GM21447 (cell line): ENCODE measurements at regions not wholly inside any gene's neighbourhood (a gene's known extent, or its start where the extent isn't known, plus 50 kb on each side); places are given as distances from the start of the nearest gene placed in this dataset.

Experiments used
- ATAC-seq: cut with Tn5 transposase; IDR thresholded peaks from one replicate; pipeline ENCODE4 v1.9.1; 2021; ENCODE audit not compliant: unreplicated experiment

DNA sequence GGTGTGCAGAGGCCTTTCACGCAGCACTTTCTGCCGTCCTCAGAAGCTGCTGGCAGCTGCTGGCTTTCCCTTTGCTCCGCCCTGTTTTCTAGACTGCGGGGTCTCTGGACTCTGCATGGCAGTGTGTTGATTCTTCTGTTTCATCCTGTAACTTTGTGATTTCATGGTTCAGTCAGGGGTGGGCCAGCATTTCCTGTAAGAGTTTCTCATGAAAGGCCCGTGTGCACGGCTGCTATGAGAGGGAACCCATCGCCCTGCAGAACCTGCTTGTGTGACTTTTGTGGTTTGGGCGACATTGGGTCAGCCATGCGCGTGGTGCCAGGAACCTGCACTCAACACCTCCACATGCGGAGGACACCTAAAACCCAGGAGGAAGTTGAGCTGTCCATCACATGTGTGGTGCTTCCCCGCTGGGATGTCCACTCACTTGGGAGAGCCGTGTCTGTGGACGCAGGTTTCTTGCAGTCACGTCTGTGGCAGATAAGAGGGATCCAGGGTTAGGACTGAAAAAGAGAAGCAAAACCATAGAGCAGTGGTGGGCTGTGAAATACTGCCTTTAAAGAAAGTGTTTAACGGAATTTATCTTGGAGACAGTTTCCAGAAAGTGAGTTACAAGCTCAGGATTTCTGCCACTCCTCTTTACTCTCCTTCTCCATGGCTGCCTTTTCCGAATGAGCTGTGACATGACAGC is 167.3 kb upstream of the ALKAL2 start:
- ATAC-seq: no peak

DNA sequence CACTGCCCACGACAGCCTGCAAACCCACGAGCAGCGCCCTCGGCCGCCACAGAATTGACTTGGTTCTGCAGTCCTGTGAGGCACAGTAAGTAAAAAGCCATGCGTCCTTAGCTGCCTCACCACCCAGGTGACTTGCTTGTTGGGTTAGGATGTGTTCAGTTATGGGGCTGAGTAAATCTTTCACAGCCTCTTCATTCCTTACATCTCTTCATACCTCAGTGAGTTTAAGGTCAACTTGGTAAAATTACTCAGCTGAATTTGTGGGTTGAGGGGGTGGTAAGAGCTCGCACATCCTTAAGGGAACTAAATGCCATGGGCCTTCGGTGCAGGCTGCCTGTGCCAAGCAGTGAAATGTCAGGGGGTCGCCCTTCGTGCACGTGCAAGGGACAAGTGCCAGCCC is 165.2 kb upstream of the ALKAL2 start:
- ATAC-seq: no peak

DNA sequence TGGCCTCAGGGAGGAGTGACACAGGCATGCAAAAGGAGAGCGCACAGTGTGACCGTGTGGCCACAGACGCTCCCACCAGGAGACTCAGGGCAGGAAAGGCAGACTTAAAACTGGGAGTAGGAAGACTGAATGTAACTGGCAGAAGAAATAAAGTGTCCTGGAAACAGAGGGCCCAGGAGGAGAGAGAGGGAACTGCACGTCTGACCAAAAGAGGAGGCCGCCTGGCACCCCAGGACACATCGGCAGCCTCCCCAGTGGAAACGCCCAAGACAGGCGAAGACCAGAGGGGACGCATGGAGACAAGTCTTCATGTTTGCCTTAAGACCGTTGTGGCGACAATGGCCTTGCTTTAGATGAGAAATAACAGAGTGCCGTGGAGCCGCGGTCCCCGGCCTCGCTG is 163.6 kb upstream of the ALKAL2 start:
- ATAC-seq: no peak

DNA sequence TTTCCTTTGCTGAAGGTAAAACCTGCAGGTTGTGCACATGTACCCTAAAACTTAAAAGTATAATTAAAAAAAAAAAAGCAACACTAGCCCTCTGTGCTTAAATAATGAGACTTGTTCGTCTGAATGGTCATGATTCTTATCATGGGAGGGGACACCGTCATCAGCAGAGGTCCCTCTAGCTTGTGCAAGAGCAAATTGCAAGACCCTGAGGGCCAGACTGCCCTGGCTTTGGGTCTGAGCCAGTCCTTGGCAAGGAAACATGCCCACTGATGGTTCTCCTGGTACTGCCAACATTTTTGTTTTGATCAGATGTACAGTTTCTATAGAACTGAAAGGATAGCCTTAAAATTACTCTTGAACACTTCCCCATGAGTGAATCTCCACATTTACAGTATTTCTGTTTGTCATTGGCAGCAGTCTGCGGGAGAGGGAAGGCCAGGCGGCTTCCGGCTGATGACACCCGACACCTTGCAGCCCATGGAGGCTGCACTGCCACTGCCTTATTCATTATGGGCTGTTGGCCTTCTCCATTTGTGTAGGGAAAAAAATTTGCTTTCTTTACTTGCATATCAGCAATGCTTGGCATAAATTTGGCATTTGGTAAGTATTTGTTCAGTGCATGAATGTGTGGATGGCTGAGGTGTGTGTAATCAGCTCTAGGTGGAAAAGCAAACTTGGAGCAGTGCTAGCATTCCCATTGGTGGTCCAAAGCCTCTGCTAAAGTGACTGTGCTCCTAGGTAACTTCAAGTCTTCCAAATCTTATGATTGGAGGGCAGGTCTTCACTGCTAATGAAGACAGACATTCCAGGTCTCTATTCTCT is 161.6 kb upstream of the ALKAL2 start:
- ATAC-seq: no peak

DNA sequence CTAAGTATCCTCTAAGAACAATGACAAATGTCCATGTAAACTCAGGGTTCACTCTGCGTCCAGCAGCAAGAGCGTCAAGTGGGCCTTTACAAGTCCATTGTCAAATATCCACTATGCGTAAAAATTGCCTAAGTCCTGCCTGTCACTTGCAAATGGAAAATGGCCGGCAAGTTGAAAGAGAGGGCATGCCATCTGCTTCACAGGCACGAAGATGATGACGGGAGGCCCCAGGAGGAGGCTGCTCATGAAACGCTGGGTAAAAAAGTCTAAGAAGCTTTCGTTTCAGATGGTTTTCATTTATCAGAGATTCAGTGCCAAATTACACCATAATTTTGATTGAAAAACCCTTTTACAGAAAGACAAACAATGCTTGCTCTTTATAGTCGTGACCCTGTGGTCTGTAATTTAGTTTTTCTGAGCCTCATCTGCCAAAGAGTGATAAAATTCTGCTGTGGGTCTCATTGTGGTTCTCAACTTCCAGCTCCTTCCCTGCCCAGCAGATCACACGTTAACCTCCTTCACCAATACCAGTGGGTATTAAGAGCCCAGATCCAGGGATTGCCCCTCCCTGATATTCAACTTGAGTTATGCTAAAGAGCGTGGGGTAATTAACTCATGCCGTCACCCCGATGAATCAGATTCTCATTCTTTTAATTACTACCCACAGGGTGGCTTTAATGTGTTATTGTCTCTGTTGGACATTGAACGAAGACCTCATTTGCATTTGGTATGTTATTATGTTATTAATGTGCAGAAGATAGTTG is 160.2 kb upstream of the ALKAL2 start:
- ATAC-seq: no peak

DNA sequence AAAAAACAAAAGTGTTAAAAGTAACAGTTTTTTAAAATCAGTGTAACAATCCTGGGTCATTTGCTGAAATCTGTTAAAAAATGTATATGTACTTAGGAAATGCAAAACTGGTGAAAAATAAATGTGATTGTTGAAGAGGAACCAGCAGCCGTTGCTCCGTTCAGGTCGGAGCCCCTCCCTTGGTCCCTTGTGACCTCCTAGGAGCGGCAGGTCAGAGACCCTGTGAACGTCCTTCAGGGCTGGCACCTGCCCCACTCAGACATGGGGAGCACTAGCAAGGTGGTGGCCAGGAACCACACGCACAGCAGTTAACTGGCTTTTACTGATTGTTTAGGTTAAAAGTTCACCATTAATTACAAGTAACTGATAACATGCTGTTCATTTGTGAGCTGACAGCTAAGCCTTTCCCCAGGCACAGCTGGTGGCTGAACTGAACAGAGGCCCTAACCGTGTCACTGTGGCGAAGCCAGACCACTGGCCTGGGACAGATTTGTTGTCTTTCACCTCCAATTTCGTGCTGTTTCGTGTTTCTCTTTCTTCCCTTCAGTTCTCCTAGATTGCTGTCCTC is 159.2 kb upstream of the ALKAL2 start:
- ATAC-seq: no peak

DNA sequence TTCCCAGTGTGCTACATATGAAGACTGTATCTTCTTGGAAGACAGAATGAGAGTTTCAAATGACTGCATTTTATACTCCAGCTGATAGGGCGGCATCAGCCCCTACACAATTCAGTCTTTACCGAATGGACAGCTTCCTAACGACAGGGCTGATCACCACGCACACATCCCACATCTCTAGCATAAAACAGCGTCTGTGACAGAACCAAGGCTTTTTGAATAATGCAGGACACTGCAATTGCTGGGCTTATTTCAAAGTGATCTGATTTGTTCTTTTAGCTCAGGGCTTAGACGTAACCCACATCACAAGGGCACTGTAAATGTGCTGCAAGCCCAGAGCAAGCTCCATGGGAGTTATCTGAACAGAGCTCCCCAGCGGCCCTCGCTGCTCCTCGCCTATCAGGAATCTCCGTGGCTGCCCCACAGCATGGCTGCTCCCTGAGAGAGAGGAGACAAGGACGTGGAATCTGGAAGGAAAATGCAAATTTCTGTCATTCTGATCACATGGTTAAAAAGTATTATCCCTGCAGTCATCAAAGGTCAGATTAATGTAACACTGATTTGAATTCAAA is 158.5 kb upstream of the ALKAL2 start:
- no peak for ATAC-seq

DNA sequence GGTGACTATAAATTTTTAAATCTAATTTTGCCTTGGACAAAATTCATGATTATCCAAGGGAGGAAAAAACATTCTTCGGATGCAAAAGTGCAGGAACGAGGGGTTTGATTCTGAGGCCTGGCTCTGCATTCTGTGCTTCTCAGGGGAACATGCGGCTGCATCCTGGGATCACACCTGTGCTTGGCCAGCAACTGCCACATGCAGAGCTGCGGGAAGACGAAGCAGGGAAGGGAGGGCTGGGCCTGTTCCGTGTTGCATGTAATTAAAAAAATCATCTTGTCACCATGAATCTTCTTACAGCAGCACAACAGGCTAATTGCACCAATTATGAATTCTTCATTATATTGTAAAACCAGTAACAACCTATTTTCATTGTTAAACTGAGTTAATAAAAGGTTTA is 158.0 kb upstream of the ALKAL2 start:
- ATAC-seq: no peak

DNA sequence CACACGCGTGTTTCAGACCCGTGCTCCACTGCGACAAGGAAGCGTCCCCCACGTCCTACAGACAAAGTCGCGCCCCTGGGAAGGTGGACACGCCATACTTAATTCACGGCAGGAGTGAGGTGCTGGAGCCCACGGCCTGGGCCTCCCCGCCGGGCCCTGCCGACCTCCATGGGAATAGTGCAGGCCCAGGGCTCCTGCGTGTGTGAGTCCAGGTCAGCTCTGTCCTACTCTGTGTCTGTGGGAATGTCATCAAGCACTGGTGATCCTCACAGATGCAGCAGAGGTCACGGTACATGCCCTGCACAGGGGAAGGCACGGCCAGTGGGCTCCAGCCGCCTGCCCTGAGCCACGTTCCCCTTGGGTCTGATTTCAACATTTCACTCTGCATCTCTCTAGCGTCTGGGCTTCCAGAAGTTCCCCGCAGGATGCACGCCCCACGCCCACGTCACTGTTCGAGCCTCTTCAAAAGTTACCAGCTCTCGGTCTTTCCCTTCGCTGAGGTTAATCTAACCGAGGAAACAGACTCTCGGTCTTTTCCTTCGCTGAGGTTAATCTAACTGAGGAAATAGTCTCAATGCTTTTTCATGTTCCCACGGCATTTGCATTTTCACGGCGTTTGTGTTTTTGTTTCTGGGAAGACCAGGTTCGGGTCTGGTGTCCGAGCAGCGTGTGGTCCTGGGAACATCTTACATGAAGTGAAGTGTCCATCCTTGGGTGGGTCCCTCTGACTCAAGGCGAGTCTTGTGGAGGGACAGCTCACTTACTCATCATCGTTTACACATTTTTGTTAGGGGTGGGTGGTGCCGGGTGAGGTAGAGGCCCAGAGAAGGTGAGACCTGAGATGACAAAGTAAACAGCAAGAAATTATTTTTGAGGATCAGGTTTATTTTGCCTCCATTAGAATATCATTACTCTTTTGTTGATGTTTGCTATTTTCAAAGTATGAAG is 157.3 kb upstream of the ALKAL2 start:
- ATAC-seq: no peak

DNA sequence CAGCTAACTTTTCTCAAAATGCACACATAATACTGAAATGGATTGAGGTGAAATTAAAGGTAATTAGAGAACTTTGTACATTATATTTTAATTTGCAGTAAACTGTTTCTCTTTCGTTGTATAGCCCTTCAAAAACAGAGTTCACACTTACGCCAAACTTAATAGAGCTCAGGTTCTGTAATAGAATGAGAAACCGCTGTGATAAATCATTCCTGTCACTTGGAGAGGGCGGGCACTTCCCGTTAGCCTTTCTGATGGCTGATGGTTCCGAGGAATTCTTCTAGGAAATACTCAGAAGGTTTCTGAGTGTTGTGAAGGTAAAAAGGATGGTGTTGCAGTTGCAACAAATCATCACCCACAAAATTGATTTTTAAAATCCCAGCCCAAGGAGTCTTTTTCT is 155.8 kb upstream of the ALKAL2 start:
- no peak for ATAC-seq

DNA sequence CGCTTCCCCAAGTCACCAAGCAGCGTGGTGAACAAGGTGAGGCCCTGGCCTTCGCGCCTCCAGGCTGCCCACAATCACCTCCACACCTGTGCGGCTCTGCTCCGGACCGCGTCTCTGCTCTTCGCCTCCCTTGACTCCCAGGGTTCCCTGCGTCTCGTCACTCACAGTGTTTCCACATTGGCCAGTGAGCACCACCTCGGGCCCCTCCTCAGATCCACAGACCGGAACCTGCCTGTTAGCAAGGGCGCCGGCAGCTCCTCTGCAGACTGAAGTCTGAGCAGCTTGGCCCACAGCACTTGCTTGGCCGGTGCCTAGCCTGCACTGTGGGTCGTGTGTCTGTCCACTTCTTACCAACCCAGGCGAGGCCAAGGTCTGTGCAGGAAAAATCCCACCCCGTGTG is 155.3 kb upstream of the ALKAL2 start:
- ATAC-seq: no peak

DNA sequence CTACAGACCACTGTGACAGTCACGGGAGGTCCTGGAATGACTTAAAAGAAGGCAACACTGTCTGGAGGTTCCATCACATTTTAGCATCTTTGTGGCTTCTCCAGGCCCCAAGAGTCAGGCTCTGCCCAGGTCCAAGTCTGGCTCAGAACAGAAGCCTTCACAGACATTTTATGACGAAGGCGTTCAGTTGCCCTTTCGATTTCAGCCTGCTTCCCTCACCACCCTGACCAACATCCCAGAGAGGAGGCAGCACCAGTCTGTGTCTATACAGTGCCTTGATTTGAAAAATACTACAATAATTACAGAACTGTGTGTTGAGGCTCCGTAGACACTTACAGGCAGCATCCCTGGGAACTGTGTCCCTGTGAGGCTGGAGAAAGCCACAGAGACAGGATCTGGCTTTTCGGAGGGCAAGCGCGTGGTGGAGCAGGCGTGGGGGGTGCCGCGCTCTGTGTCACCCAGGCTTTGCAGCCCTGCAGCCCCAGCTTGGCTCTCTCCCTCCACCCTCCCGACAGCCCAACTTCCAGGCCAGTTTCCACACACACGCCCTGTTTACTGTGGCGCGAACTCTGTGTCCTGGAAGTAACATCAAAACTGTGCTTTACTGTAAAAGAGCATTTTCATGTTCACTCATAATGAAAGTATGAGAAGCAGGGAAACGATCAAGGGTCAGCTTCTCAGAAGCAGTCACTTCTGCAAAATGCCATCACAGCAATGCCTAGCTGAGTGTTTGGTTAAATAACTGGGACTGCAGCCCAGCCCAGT is 153.5 kb upstream of the ALKAL2 start:
- ATAC-seq: peak; percentile 61

DNA sequence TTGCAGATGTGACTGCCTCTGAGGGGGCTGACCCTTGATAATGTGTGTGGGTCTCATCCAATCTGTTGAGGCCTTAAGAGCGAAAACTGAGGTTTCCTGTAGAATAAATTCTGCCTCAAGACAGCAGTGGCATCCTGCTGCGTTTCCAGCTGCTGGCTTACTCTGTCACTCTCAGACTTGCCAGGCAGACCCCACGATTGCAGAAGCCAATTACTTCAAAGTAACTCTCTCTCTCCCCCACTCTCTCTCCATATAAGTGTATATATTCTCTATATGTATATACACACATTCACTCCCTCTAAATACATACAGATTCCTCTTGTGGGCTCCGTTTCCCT is 152.5 kb upstream of the ALKAL2 start:
- no peak for ATAC-seq

DNA sequence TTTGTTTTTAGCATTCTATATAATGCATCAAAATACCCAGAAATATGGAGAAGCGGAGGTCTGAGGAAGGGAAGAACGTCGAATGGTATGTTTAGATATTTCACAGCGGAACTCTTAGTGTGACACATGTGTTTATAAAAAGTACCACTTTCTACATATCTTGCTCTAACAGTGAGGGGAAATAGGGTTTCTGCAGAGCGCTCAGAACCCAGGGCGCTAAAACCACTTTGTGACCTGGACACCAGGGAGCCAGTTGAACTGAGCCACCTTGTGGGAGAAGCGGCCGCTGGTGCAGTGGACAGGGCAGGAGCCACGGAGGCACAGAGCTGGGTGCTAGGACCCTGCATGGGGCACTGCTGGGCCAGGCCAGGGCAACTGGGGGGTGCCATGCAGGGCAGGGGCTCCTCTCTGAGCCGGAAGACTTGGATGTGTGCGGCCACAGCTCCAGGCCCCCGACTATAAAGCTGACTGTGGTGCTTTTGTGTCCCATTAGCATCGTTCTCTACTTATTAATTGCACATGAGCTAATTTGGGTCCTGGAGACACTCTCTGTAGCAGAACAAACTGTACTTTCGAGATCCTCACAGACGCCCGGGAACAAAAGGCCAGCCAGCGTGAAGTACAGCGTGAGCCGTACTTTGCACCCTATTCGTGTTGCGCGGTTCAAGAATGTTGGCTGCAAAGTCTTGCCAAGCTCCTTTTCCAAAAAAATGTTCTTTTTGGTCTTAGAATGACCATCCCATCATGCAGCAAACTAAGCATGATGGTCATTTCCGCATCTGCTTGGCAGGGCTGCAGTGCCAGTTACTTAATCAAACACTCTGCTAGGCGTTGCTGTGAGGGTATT is 151.9 kb upstream of the ALKAL2 start:
- no peak for ATAC-seq

DNA sequence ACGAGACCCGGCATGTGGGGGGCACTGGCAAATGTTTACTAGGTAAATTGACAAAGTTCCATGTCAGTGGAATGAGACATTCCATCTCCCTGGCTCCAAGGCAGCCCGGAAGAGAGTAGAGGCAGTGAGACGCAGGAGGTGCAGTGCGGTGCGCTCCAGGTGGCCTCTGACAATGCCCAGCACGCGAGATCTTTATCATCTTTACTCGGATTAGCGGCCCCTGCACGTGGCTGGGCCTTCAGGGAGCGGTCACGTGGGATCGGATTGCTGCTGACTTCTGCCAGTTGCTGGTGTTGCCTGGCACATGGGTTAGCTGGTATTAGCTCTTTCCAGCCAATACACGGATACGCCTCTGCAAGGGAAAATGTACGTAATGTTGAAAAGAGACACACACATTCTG is 151.2 kb upstream of the ALKAL2 start:
- ATAC-seq: no peak

DNA sequence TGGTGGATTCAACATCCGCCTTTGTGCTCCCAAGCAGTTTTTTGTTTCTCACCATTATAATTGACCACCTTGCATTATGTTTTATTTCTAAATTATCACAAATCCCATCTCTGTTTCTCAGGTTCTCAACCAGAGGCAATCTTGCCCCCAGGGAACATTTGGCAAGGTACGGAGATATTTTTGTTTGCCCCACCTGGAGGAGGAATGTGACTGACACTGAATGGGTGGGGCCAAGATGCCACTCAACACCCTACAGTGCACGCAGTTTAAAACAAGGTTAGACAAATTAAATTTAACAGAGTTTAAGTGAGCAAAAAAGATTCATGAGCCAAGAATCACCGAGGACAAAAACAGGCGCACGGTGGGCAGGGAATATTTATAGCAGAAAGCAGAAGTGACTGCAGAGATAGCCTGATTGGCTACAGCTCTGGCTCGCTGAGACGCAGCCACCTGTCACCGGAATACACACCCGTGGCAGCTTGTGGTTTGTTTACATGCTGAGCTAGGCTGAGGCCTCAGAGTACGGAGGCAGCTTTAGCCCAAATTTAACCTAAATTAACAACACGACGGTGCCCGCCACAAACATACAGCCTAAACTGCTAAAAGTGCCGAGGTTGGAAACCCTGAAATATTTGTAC is 150.0 kb upstream of the ALKAL2 start:
- ATAC-seq: peak; percentile 92

DNA sequence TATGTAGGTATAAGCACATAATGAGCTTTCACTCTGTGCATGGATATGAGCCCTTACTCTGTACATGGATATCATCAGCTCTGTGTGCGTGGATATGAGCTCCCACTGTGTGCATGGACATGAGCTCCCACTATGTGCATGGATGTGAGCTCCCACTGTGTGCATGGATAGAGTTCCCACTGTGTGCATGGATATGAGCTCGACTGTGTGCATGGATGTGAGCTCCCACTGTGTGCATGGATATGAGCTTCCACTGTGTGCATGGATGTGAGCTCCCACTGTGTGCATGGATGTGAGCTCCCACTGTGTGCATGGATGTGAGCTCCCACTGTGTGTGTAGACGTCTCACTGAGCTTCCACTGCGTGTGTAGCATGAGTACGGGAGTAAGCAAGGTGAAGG is 149.3 kb upstream of the ALKAL2 start:
- no peak for ATAC-seq

DNA sequence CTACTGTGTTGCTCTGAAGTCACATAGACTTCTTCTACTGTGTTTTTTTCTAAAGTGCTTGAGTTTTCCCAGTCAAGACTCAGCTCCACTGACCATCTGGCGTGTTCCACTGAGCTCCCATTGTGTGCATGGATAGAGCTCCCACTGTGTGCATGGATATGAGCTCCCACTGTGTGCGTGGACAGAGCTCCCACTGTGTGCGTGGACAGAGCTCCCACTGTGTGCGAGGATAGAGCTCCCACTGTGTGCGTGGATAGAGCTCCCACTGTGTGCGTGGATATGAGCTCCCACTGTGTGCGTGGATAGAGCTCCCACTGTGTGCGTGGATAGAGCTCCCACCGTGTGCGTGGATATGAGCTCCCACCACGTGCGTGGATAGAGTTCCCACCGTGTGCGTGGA is 148.3 kb upstream of the ALKAL2 start:
- ATAC-seq: no peak
